ENCODE measurements at regions not wholly inside any gene's neighbourhood (a gene's known extent, or its start where the extent isn't known, plus 50 kb on each side); places are given as distances from the start of the nearest gene placed in this dataset.

DNA sequence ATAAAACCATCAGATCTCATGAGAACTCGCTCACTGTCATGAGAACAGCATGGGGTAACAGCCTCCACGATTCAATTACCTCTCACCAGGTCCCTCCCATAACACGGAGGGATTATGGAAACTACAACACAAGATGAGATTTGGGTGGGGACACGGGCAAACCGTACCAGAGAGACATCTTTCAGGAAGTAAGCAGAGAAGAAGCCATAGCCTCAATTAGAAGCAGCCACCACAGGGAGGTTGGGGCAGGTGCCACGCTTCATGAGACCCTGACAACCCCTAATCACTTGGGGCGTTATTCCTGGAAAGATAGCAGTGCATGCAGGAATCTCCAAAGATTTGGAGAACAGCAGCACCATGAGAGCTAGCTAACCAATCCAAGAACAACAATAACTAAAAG, 52.9 kb upstream of the SIRPG start:
- DNase-seq = no peak

DNA sequence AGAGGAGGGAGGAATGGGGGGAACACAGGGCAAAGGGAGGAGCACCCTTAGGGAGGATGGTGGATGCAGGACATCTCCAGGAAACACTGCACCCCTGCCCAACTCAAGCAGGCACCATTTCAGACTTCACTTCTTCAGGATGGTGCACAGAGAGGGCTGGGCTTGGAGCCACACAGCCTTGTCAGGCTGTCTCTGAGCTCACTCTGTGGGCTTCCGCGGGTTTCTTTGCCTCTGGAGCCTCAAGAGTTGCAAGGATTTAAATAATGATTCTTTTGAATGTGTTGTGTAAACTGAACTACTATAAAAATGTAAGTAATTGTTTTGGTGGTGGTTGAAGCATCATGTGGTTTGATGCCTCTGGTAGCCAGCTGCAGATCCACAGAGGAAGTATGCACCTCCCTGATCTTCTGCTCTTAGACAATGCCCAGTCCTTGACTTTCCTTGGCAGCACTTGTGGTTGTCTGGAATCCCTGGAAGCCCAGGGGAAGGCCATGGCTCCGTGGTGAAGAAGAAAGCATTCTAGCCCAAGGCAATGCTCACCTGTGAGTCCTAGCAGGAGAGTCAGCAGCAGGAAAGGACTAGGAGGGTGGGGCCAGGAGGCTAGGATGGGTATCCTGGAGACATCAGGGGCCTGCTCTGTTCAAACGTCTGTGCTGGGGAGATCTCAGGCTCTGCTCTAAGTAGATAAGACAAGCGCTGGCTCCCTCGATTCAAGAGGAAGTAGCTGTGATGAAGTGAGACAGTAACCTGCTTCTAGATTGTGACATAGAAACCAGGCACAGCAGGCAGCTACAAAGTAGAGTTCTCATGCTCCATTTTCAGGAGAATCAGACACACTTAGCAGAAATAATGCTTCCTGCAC, 50.2 kb upstream of the SIRPG start:
- DNase-seq = no peak

Measured in NCI-H1436 treated with DMSO at 0.1 percent for 48 hours (cell line).